ENCODE measurements at regions not wholly inside any gene's neighbourhood (a gene's known extent, or its start where the extent isn't known, plus 50 kb on each side); places are given as distances from the start of the nearest gene placed in this dataset.
"Not testable (repeated sequence)": the region's sequence is repeated elsewhere in the genome, so short reads cannot be mapped to it uniquely, and the experiment has no call there.

DNA sequence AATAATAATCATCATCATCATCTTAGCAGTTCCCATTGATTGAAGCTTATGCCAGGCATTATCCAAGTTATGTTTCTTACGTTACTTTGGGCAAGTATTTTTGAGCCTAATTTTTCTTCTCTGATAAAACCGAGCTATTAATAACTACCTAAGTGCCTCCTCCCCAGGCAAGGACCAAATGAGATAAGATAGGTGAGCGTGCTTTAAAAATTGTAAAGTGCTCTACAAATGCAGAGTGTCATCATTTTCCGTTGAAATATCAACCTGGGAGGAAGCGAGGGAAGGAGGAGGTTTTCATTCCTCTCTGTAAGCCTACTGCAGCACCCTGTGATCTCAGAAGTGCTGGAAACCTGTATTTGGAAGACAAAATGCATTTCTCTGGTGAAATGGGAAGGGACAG lies 96.7 kb upstream of the MITF start:
- H3K9me3 ChIP-seq: no peaks in the 10 kb centered on the region
- no peak overlapping the region for H3K4me3 ChIP-seq (ENCODE audit: low read depth, low read length)
- H3K36me3 ChIP-seq: no peaks in the 10 kb centered on the region
- no peaks in the 10 kb centered on the region for H3K27me3 ChIP-seq
- H3K4me1 ChIP-seq: no peaks in the 10 kb centered on the region
- DNase-seq: no peak
- TF ChIP-seq, protein P1, sequence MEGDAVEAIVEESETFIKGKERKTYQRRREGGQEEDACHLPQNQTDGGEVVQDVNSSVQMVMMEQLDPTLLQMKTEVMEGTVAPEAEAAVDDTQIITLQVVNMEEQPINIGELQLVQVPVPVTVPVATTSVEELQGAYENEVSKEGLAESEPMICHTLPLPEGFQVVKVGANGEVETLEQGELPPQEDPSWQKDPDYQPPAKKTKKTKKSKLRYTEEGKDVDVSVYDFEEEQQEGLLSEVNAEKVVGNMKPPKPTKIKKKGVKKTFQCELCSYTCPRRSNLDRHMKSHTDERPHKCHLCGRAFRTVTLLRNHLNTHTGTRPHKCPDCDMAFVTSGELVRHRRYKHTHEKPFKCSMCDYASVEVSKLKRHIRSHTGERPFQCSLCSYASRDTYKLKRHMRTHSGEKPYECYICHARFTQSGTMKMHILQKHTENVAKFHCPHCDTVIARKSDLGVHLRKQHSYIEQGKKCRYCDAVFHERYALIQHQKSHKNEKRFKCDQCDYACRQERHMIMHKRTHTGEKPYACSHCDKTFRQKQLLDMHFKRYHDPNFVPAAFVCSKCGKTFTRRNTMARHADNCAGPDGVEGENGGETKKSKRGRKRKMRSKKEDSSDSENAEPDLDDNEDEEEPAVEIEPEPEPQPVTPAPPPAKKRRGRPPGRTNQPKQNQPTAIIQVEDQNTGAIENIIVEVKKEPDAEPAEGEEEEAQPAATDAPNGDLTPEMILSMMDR (IDR thresholded peaks at IDR 0.05; ENCODE audit: low read depth, low read length): no peak

DNA sequence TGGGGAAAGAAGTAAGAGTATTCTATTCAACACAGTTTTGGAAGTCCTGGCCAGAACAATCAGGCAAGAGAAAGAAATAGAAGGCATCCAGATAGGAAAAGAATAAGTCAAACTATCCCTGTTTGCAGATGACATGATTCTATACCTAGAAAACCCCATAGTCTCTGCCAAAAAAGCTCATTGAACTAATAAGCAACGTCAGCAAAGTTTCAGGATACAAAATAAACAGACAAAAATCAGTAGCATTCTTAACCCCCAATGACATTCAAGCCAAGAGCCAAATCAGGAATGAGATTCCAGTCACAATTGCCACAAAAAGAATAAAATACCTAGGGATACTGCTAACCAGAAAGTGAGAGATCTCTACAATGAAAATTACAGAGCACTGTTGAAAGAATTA lies 99.4 kb upstream of the MITF start:
- H3K27me3 ChIP-seq: no peaks in the 10 kb centered on the region
- H3K36me3 ChIP-seq: no peaks in the 10 kb centered on the region
- no peaks in the 10 kb centered on the region for H3K4me1 ChIP-seq
- no peaks in the 10 kb centered on the region for H3K9me3 ChIP-seq
- H3K4me3 ChIP-seq (ENCODE audit: low read depth, low read length): no peak overlapping the region
- DNase-seq: no peak
- TF ChIP-seq, protein P1 (IDR thresholded peaks at IDR 0.05; ENCODE audit: low read depth, low read length): no peak

- TF ChIP-seq, protein P1 (IDR thresholded peaks at IDR 0.05; ENCODE audit: low read depth, low read length): no peak
- H3K36me3 ChIP-seq: no peaks in the 10 kb centered on the region
Observed at GRCh38 chr3:69628951-69629350, 110.3 kb upstream of the MITF start.

GRCh38 chr3:69613286-69613685 lies 126.0 kb upstream of the MITF start:
- no peaks in the 10 kb centered on the region for H3K4me1 ChIP-seq
- H3K36me3 ChIP-seq: no peaks in the 10 kb centered on the region
- no peak for DNase-seq
- H3K27me3 ChIP-seq: no peaks in the 10 kb centered on the region
- TF ChIP-seq, protein P1 (IDR thresholded peaks at IDR 0.05; ENCODE audit: low read depth, low read length): no peak
- H3K9me3 ChIP-seq: no peaks in the 10 kb centered on the region
- H3K4me3 ChIP-seq (ENCODE audit: low read depth, low read length): no peak overlapping the region

More at GRCh38 chr3:69628951-69629350, 110.3 kb upstream of the MITF start:
- Histone ChIP-seq H3K4me3 (ENCODE audit: low read depth, low read length) (no peak overlapping the region), H3K9me3 (no peaks in the 10 kb centered on the region), H3K27me3 (no peaks in the 10 kb centered on the region), H3K4me1 (no peaks in the 10 kb centered on the region)
- DNase-seq: no peak

GRCh38 chr3:69612791-69613190 lies 126.5 kb upstream of the MITF start:
- H3K27me3 ChIP-seq: no peaks in the 10 kb centered on the region
- DNase-seq: no peak
- H3K36me3 ChIP-seq: no peaks in the 10 kb centered on the region
- H3K9me3 ChIP-seq: no peaks in the 10 kb centered on the region
- TF ChIP-seq, protein P1 (IDR thresholded peaks at IDR 0.05; ENCODE audit: low read depth, low read length): no peak
- H3K4me1 ChIP-seq: no peaks in the 10 kb centered on the region
- no peak overlapping the region for H3K4me3 ChIP-seq (ENCODE audit: low read depth, low read length)

DNA sequence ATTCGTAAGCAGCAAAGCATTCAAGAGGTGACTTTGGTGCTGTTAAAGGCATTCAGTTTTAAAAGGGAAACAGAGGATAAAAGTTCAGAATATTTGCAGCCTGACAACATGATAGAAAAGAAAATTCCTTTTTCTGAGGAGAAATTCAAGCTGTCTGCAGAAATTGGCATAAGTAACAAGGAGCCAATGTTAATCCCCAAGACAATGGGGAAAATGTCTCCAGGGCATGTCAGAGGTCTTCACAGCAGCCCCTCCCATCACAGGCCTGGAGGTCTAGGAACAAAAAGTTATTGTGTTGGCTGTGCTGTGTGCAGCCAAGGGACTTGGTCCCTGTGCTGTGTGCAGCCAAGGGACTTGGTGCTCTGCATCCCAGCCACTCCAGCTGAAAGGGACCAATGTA lies 129.7 kb upstream of the MITF start:
- H3K36me3 ChIP-seq; H3K27me3 ChIP-seq; H3K9me3 ChIP-seq; H3K4me3 ChIP-seq (ENCODE audit: low read depth, low read length); DNase-seq; H3K4me1 ChIP-seq: not testable (repeated sequence)

Data from BE2C (cell line).